Muscle of leg (tissue), 3 donors: ENCODE measurements at regions not wholly inside any gene's neighbourhood (a gene's known extent, or its start where the extent isn't known, plus 50 kb on each side); places are given as distances from the start of the nearest gene placed in this dataset.

Experiments used
- DNase-seq: peaks from one replicate; pipeline ENCODE4 v3.0.0; 2013
- H3K27ac ChIP-seq: one replicate; pipeline ENCODE4 v1.5.1; 2013; ENCODE audit warnings: mild to moderate bottlenecking, low read length, control low read depth
- H3K27me3 ChIP-seq: one replicate; pipeline ENCODE4 v1.6.1; 2013; ENCODE audit warnings: low read length; ENCODE audit not compliant: control insufficient read depth, insufficient read depth
- H3K36me3 ChIP-seq: one replicate; pipeline ENCODE4 v1.6.1; 2013; ENCODE audit warnings: low read length; ENCODE audit not compliant: control insufficient read depth, insufficient read depth
- H3K4me1 ChIP-seq: one replicate; pipeline ENCODE4 v1.6.1; 2013; ENCODE audit warnings: low read length; ENCODE audit not compliant: control insufficient read depth, insufficient read depth
- H3K4me3 ChIP-seq: one replicate; pipeline ENCODE4 v1.5.1; 2013; ENCODE audit warnings: low read length, control low read depth
- H3K9me3 ChIP-seq: replicated peaks from 2 replicates; pipeline ENCODE4 v1.6.1; 2013; ENCODE audit warnings: low read depth, low read length; ENCODE audit not compliant: control insufficient read depth
- WGBS: methylation state at CpG from one replicate; pipeline ENCODE4 v1.1.5; 2013; ENCODE audit warnings: missing lambda C conversion rate; ENCODE audit not compliant: insufficient coverage; 5-methylcytosine and 5-hydroxymethylcytosine counted together

DNA sequence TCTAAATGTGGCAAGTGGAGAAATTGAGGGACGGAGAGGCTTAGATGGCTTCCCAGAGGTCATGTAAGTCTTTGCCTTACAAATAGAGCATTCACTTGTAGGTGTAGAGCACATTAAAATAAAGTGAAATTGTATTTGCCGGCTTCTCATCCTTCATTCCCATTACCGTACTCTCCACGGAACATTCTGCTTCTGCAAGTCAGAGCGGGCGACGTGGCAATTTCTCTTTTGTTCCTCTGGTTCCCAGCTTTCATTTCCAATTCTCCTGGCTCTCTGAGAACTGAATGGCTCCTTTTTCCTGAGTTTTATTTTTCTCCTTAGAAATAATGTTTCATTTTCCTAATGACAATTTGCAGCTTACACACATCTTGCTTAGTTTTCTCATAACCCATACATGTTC lies 51.3 kb upstream of the PFKP start:
- DNase-seq = no peak
- Histone ChIP-seq H3K4me3 (no peak overlapping the region), H3K4me1 (peaks cover 2% of the 10 kb centered on the region), H3K27me3 (peaks cover 3% of the 10 kb centered on the region), H3K9me3 (no peaks in the 10 kb centered on the region), H3K36me3 (no peaks in the 10 kb centered on the region), H3K27ac (no peak overlapping the region)
- 53% methylated on average over 6 of the region's 7 CpGs for WGBS

DNA sequence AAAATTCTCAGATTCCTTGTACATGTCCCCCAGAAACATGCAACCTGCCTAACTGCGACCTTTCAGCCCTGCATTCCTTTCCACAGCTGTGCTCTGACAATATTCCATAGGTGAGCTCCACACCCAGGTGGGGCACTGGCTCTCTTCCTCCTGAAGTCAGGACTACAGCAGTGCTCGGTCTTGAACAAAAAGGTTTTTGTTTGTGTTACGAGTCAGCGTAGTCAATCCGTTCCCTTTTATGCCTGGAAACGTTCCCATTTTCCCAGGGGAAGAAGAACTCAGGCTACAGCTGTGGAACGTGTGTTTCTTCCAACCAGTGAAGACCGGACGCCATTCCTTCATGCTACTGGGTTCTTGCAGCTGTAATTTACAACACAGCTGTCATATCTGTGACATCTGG lies 52.4 kb upstream of the PFKP start:
- H3K4me3 ChIP-seq = no peak overlapping the region
- peak overlapping the region; percentile 25 for H3K27ac ChIP-seq
- H3K27me3 ChIP-seq = peaks cover 3% of the 10 kb centered on the region
- H3K4me1 ChIP-seq = peaks cover 2% of the 10 kb centered on the region
- WGBS = 23% methylated on average over 6 of the region's 9 CpGs
- peak; percentile 89 for DNase-seq
- no peaks in the 10 kb centered on the region for H3K9me3 ChIP-seq
- no peaks in the 10 kb centered on the region for H3K36me3 ChIP-seq

DNA sequence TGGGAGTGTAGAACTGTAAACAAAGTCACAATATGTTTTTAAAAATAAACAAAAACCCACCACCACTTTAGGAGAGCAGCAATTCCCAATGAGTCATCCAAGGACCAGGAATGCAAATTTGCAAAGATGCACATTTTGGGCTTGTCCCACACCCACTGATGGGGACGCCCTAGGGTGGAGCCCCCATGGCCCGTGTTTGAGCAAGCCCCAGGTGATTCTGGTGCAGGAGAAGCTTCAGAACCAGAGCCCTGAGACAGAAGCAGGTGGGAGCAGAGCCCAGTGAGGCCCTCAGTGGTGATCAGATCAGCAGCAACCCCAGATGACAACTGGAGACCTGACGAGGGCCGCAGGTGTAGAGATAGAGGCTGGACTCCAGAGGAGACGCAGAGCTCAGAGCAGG lies 55.1 kb upstream of the PFKP start:
- Histone ChIP-seq H3K9me3 (no peaks in the 10 kb centered on the region), H3K4me3 (no peak overlapping the region), H3K27me3 (peaks cover 3% of the 10 kb centered on the region), H3K36me3 (no peaks in the 10 kb centered on the region), H3K4me1 (peaks cover 2% of the 10 kb centered on the region), H3K27ac (no peak overlapping the region)
- 85% methylated on average over 2 of the region's 5 CpGs for WGBS
- DNase-seq = no peak

DNA sequence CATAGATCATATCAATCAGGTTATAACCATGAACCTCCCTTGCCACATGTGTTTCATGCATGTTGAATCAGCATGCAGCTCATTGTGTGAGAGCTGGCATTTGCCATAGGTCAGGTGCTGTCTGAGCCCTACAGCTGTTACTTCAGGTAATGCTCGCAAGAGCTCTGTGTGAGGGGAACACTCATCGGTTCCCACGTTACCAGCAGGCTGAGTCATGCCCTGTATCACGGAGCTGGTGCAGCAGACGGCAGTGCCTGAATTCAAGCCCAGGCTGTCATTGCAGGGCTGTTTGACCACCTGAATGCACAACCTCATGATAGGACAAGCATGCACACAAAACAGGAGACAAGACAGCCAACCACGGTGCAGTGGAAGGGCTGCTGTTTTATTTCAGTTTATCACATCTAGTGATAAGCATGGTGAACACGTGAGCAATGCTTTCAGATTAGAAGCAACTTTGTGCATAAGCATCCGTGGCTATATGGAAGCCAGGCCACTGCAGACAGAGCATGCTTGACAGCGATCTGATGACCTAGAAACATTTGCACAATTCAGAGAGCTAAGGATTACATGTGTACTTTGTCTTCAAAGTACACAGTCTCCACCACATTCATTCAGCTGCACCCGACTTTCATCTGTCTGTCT lies 56.4 kb upstream of the PFKP start:
- H3K27me3 ChIP-seq = peaks cover 3% of the 10 kb centered on the region
- H3K4me3 ChIP-seq = no peak overlapping the region
- H3K9me3 ChIP-seq = no peaks in the 10 kb centered on the region
- H3K36me3 ChIP-seq = no peaks in the 10 kb centered on the region
- no peak overlapping the region for H3K27ac ChIP-seq
- H3K4me1 ChIP-seq = peaks cover 2% of the 10 kb centered on the region
- 80% methylated on average over 7 of the region's 10 CpGs for WGBS
- DNase-seq = no peak

DNA sequence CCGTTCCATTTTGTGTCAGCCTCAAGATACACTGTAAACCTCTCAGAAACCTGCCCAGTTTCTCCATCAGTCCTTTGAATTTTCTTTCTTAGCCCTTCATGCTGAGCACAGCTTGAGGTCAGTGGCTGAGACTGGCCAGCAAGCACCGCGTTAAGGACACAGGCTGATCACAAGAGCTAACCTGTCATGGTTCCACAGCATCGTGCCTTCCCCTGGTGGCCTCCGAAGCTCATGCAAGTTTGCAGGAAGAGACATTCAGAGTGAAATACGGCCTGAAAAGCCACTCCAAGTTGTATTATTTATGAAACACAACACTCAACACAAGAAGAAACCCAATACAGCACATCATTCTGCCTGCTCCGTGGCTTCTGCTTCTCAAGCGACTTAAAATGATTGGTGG lies 57.0 kb upstream of the PFKP start:
- Histone ChIP-seq H3K27me3 (peaks cover 3% of the 10 kb centered on the region), H3K27ac (no peak overlapping the region), H3K4me3 (no peak overlapping the region), H3K9me3 (no peaks in the 10 kb centered on the region), H3K4me1 (peaks cover 2% of the 10 kb centered on the region), H3K36me3 (no peaks in the 10 kb centered on the region)
- DNase-seq = no peak
- WGBS = 53% methylated on average over 5 of the region's 8 CpGs

DNA sequence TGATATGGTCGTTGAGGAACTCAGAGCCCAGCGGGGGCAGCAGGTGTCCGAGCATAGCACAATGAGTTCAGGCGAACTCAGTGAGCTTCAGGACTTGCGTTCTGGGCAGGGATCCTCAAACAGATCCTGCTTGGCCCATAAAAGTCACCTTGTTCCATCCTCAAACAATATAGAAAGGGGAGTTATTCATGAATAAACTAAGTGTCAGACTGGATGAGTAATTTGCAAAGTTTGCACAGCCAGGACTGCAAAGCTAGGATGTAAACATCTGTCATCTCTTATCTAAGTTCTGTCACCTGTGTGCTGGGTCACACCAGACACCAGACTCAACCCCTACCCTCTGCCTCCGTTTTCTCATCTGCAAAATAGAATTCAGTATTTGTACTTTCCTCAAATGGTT lies 58.0 kb upstream of the PFKP start:
- H3K27ac ChIP-seq = no peak overlapping the region
- no peaks in the 10 kb centered on the region for H3K9me3 ChIP-seq
- H3K36me3 ChIP-seq = no peaks in the 10 kb centered on the region
- H3K4me3 ChIP-seq = no peak overlapping the region
- H3K4me1 ChIP-seq = no peaks in the 10 kb centered on the region
- H3K27me3 ChIP-seq = peaks cover 3% of the 10 kb centered on the region
- no peak for DNase-seq
- no CpG with 5 or more reads among the region's 6 CpGs for WGBS

DNA sequence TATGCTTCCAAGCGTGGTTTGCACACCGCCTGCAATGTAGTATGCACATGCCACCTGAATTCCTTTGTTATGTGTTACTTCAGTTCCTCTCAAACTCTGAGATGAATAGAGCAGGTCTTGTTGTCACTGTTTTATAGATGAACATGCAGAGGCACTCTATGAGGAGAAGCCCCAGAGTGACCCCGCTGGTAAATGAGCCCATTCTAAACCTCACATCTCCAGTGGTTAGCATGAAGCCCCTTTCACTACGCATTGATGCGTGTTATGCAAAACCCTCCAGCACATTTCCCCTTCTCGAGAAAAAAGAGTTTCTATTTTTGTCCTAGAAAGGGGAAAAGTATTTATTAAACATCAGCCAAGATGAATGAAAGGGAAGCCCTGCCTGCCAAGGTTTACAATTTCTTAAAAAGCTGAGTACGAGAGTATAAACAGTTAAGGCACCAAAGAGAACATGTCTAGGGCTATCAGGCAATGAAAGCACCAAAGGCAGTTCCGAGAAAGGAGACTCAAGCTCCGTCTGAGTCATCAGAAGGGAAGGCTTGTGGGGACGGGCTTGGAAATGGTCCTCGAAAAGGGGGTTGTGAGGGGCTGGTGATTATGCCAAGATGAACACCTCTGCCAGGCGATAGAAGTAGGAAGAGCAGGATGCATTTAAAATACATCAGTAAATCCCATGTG lies 58.7 kb upstream of the PFKP start:
- H3K27me3 ChIP-seq = no peaks in the 10 kb centered on the region
- no peak for DNase-seq
- no peaks in the 10 kb centered on the region for H3K36me3 ChIP-seq
- WGBS = 57% methylated on average over 8 of the region's 12 CpGs
- no peak overlapping the region for H3K27ac ChIP-seq
- H3K4me1 ChIP-seq = no peaks in the 10 kb centered on the region
- no peak overlapping the region for H3K4me3 ChIP-seq
- H3K9me3 ChIP-seq = no peaks in the 10 kb centered on the region

DNA sequence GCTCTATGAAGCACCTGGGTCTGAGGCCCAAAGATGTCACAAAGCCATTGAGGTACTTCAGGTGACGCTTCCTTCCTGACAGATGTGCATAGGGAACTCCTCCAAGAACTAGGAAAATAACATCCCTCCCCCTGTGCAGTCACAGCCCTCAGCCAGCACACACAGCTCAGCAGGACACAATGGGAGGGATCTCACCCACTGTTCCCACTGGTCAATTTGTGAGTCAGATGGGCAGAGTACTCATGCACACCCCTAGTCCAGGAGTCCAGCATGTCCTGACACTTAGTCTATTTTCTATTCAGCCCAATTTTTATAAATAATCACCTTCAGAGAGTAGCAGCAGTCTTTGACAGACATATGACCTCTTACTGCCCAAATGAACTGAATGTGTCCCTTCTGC lies 60.7 kb upstream of the PFKP start:
- DNase-seq = no peak
- Histone ChIP-seq H3K27ac (no peak overlapping the region), H3K36me3 (no peaks in the 10 kb centered on the region), H3K4me3 (no peak overlapping the region), H3K27me3 (no peaks in the 10 kb centered on the region), H3K9me3 (no peaks in the 10 kb centered on the region), H3K4me1 (no peaks in the 10 kb centered on the region)
- 60% methylated on average over 1 of the region's 1 CpG for WGBS

DNA sequence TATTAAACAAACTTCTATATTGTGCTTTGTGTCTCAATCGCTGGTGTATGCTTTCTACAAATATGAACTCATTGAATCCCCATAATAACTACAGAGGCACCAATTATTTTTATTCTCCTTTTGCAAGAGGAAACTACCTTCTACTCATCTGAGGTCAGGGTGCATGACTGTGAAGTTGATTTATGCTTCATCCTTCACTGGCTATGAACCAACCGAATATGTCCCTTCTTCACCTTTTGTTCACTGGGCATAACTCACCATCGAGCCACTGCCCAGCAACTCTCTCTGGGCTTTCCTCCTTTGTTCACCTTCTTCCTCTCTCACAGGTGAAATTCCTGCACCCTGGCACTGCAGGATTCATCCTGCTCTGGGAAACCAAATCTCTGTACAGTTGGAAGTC lies 61.3 kb upstream of the PFKP start:
- DNase-seq = no peak
- H3K27me3 ChIP-seq = no peaks in the 10 kb centered on the region
- WGBS = 22% methylated on average over 2 of the region's 3 CpGs
- H3K36me3 ChIP-seq = no peaks in the 10 kb centered on the region
- H3K9me3 ChIP-seq = no peaks in the 10 kb centered on the region
- no peak overlapping the region for H3K4me3 ChIP-seq
- H3K27ac ChIP-seq = no peak overlapping the region
- no peaks in the 10 kb centered on the region for H3K4me1 ChIP-seq

DNA sequence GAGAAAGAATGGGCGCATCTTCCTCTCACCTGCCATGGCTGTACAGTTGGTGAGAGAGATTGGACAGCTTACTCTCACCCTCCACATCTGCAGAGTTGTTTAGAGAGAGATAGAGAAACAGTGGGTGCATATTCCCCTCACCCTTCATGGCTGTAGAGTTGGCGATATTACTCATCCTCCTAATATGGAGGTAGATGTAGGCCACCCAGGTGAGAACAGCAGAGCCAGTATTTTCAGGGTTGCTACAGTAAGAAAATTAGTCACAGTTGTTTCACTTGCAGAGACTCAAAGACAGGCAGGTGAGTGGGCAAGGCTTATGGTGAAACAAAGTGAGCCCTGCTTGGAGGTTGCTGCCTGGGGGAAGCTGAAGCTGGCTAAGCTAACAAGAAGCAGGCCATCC lies 65.0 kb upstream of the PFKP start:
- no peaks in the 10 kb centered on the region for H3K36me3 ChIP-seq
- no peak overlapping the region for H3K4me3 ChIP-seq
- no peak for DNase-seq
- WGBS = no CpG with 5 or more reads among the region's 2 CpGs
- no peak overlapping the region for H3K27ac ChIP-seq
- no peaks in the 10 kb centered on the region for H3K27me3 ChIP-seq
- H3K4me1 ChIP-seq = no peaks in the 10 kb centered on the region
- H3K9me3 ChIP-seq = no peaks in the 10 kb centered on the region

DNA sequence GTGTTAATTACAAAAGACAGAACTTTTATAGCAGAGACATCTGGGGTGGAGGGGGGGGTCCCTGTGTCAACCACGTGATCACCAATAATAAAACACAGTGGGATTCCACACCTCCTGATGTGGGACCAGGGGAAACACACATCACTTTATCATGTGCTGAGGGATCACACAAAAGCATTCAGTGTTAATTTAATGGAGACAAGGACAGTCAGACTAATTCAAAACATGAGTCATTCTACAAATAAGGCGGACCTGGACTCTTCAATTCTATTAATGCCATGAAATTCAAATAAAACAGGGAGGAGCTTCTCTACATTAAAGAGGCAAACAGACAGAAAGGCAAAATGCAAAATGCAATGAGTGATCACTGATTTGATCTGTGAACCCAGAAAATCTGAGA lies 67.3 kb upstream of the PFKP start:
- Histone ChIP-seq H3K36me3 (no peaks in the 10 kb centered on the region), H3K9me3 (no peaks in the 10 kb centered on the region), H3K27ac (no peak overlapping the region), H3K4me1 (no peaks in the 10 kb centered on the region), H3K4me3 (no peak overlapping the region), H3K27me3 (no peaks in the 10 kb centered on the region)
- DNase-seq = no peak
- WGBS = no CpG with 5 or more reads among the region's 2 CpGs
